Peyer's patch (tissue), 4 donors: ENCODE measurements at regions not wholly inside any gene's neighbourhood (a gene's known extent, or its start where the extent isn't known, plus 50 kb on each side); places are given as distances from the start of the nearest gene placed in this dataset.

Source experiments
- DNase-seq, 3 donors: peaks; one replicate each; pipeline ENCODE4 v3.0.0-alpha.2; 2017 to 2019
- H3K27ac ChIP-seq, 4 donors: fragments of 200-600 bp; sonication (generic); one replicate each; pipeline ENCODE4 v1.5.1; 2016 to 2019
- H3K27me3 ChIP-seq, 2 donors: fragments of 200-600 bp; sonication (generic); one replicate each; pipeline ENCODE4 v1.5.1; 2019
- H3K36me3 ChIP-seq, 3 donors: fragments of 200-600 bp; sonication (generic); one replicate each; pipeline ENCODE4 v1.5.1; 2016 to 2019
- H3K4me1 ChIP-seq, 4 donors: fragments of 200-600 bp; sonication (generic); one replicate each; pipeline ENCODE4 v1.5.1; 2016 to 2019
- H3K4me3 ChIP-seq, 4 donors: fragments of 200-600 bp; sonication (generic); 1 replicate in 3 of 4; 2 replicates in 1 of 4; pipeline ENCODE4 v1.5.1; 2016 to 2019; ENCODE audit warnings: mild to moderate bottlenecking in 1 of 4
- H3K9me3 ChIP-seq, 4 donors: fragments of 200-600 bp; sonication (generic); one replicate each; pipeline ENCODE4 v1.5.1; 2016 to 2019; ENCODE audit warnings: mild to moderate bottlenecking in 1 of 4
- POLR2A ChIP-seq, 2 donors: fragments of 450-650 bp; IDR thresholded peaks; one replicate each; pipeline ENCODE4 v1.5.1; 2017; ENCODE audit warnings: antibody characterized with exemption in 2 of 2, mild to moderate bottlenecking in 2 of 2, moderate library complexity in 2 of 2
- TF ChIP-seq, protein P1 (sequence below), 6 experiments: fragments of 450-650 bp in 4 of 6; fragments of 200-600 bp in 2 of 6; sonication (generic) in 1 of 6; IDR thresholded peaks; one replicate each; pipeline ENCODE4 v1.5.1; 2017 to 2019; ENCODE audit warnings: antibody characterized with exemption in 6 of 6, mild to moderate bottlenecking in 3 of 6, moderate library complexity in 1 of 6

DNA sequence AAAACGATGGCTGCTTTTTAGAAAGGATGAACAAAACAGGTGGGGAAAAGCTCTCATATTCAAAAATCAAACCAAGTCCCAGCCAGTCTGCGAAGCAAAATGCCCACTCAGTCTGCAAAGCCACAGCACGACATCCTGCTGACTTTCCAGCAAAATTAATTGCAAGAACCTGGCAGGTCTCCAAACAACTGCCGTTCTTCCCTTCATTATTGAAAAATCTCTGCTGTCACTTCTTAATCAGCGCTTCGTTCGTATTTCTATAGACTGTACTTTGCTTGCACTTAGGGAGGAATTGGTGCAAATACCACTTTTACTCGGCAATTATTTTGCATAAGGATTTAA lies 222.4 kb downstream of the CBLN4 start:
- no peaks in the 10 kb centered on the region for H3K36me3 ChIP-seq
- no peaks in the 10 kb centered on the region for H3K27me3 ChIP-seq
- H3K27ac ChIP-seq = no peak overlapping the region
- DNase-seq = no peak
- peaks cover 0 to 4% (median 0%) of the 10 kb centered on the region in 4 donors for H3K4me1 ChIP-seq
- TF ChIP-seq POLR2A (IDR thresholded peaks at IDR 0.05) = no peak
- TF ChIP-seq, protein P1, sequence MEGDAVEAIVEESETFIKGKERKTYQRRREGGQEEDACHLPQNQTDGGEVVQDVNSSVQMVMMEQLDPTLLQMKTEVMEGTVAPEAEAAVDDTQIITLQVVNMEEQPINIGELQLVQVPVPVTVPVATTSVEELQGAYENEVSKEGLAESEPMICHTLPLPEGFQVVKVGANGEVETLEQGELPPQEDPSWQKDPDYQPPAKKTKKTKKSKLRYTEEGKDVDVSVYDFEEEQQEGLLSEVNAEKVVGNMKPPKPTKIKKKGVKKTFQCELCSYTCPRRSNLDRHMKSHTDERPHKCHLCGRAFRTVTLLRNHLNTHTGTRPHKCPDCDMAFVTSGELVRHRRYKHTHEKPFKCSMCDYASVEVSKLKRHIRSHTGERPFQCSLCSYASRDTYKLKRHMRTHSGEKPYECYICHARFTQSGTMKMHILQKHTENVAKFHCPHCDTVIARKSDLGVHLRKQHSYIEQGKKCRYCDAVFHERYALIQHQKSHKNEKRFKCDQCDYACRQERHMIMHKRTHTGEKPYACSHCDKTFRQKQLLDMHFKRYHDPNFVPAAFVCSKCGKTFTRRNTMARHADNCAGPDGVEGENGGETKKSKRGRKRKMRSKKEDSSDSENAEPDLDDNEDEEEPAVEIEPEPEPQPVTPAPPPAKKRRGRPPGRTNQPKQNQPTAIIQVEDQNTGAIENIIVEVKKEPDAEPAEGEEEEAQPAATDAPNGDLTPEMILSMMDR (IDR thresholded peaks at IDR 0.05) = no peak
- no peak overlapping the region for H3K4me3 ChIP-seq
- H3K9me3 ChIP-seq = no peaks in the 10 kb centered on the region

DNA sequence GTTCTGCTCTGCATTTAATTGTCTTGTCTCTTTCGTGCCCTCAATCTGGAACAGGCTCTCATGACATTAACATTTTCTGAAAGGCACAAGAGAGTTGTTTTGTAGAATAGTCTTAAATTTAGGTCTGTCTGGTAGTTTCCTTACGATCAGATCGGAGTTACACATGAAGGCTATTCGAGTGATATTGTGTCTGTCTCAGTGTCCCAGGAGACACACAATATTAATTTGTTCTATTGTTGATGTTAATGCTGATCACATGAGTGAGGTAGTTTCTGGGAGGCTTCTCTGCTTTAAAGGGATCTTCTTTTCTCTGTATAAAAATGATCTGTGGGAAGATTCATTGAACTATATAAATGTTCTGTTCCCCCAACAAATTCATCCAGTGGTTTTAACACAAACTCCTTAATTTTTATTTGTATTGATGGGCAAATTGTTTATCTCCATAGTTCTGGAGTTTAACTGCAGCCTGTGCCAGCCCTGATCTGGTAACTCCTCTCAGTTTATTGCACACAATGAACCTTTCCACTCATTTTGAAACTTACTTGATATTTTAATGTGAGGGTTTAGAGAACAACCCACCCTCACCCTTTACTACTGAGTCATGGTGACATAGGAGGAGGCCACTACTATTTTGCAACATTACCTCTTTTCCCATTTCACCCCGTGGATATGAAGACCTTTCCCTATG lies 223.0 kb downstream of the CBLN4 start:
- Histone ChIP-seq H3K9me3 (no peaks in the 10 kb centered on the region), H3K4me3 (no peak overlapping the region), H3K4me1 (peaks cover 0 to 4% (median 0%) of the 10 kb centered on the region in 4 donors), H3K36me3 (no peaks in the 10 kb centered on the region), H3K27ac (no peak overlapping the region), H3K27me3 (no peaks in the 10 kb centered on the region)
- DNase-seq = no peak
- TF ChIP-seq, protein P1 (IDR thresholded peaks at IDR 0.05) = no peak
- TF ChIP-seq POLR2A (IDR thresholded peaks at IDR 0.05) = no peak

DNA sequence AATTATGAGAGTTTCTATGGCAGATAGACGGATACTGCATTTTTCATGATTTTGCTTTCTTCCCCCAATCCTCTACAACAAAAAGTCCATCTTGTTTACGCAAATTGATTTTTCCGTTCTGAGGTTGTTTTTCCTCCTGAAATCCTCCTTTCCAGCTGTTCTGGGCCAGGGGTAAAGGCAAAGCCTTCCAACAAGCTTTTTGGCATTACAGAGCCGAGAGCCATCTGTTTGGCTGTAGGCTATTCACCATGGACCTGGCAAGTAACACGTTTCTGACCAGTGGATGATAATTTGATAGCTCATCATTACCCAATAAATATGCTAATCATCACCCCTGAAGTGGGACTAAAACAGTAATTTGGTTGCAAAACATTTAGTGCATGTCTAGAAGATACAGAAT lies 226.5 kb downstream of the CBLN4 start:
- Histone ChIP-seq H3K27ac (no peak overlapping the region), H3K9me3 (no peaks in the 10 kb centered on the region), H3K36me3 (no peaks in the 10 kb centered on the region), H3K27me3 (no peaks in the 10 kb centered on the region), H3K4me1 (peaks cover 0 to 4% (median 0%) of the 10 kb centered on the region in 4 donors), H3K4me3 (no peak overlapping the region)
- DNase-seq = no peak
- TF ChIP-seq, protein P1 (IDR thresholded peaks at IDR 0.05) = no peak
- no peak for TF ChIP-seq POLR2A (IDR thresholded peaks at IDR 0.05)

DNA sequence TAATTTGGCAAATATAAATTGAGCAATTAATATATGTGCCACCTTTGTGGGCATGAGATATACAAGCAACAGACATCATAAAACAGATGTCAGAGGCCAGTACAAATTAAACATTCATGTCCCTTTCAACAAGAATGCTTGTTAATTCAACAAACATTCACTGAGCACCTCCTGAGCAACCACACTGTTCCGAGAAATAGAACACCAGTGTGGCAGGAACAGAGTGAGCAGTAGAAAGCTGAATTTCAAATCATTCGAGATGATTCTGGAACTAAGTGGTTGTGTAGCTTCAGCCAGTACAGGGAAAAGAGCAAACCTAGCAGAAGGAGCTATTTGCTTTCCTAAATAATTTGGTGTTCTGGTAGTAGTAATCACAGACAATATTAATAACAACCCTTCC lies 227.7 kb downstream of the CBLN4 start:
- Histone ChIP-seq H3K4me3 (no peak overlapping the region), H3K4me1 (no peaks in the 10 kb centered on the region), H3K36me3 (no peaks in the 10 kb centered on the region), H3K9me3 (no peaks in the 10 kb centered on the region), H3K27ac (no peak overlapping the region), H3K27me3 (no peaks in the 10 kb centered on the region)
- TF ChIP-seq, protein P1 (IDR thresholded peaks at IDR 0.05) = no peak
- no peak for TF ChIP-seq POLR2A (IDR thresholded peaks at IDR 0.05)
- DNase-seq = no peak

DNA sequence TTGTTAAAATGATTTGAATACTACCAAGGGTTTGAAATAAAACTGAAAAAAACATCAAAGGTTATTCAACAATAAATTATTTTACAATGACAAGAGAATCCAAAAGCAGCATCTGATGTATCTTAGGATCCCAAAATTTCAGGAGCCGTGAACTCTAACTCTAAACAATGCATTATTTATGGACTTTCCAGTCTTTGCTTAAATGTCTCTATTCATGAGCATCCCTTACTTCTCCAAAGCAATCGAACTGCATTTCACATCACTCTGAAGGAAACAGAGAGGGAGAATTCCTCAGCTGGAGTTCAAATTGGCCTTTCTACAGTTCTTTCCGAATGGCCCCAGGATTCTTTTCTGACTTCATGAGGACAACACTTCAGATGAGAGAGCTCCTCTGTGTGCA lies 229.1 kb downstream of the CBLN4 start:
- DNase-seq = no peak
- H3K27me3 ChIP-seq = no peaks in the 10 kb centered on the region
- H3K4me3 ChIP-seq = no peak overlapping the region
- no peaks in the 10 kb centered on the region for H3K36me3 ChIP-seq
- no peak overlapping the region for H3K27ac ChIP-seq
- no peak for TF ChIP-seq POLR2A (IDR thresholded peaks at IDR 0.05)
- TF ChIP-seq, protein P1 (IDR thresholded peaks at IDR 0.05) = no peak
- H3K4me1 ChIP-seq = no peaks in the 10 kb centered on the region
- H3K9me3 ChIP-seq = no peaks in the 10 kb centered on the region

DNA sequence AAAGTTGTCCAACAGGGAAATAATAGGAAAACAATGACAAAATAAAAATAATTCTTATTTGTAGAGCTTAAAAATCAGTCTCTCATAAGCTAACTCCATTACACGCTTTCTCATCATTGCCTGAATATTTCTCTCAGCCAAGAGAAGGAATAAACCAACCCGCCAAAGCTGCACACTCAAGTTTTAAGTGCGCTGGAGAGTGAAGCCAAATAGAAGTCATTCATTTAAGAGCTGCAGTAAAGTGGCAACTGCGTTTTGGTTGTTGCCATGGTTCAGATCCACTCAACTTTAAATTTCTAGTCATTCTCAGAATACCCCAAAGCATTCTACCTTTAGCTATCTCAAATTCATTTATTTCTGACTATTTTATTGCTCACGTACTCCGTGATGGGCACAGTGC lies 230.7 kb downstream of the CBLN4 start:
- no peak for DNase-seq
- TF ChIP-seq POLR2A (IDR thresholded peaks at IDR 0.05) = no peak
- TF ChIP-seq, protein P1 (IDR thresholded peaks at IDR 0.05) = no peak
- no peak overlapping the region for H3K4me3 ChIP-seq

More for the DNA sequence above, 230.7 kb downstream of the CBLN4 start:
- Histone ChIP-seq H3K36me3 (no peaks in the 10 kb centered on the region), H3K9me3 (no peaks in the 10 kb centered on the region), H3K27ac (no peak overlapping the region), H3K27me3 (no peaks in the 10 kb centered on the region), H3K4me1 (no peaks in the 10 kb centered on the region)
